Spleen (tissue), 7 donors: ENCODE measurements at regions not wholly inside any gene's neighbourhood (a gene's known extent, or its start where the extent isn't known, plus 50 kb on each side); places are given as distances from the start of the nearest gene placed in this dataset.

Experiments
- POLR2A ChIP-seq, 3 donors: fragments of 450-650 bp; IDR thresholded peaks; one replicate each; pipeline ENCODE4 v1.5.1; 2017; ENCODE audit warnings: antibody characterized with exemption in 3 of 3, mild to moderate bottlenecking in 1 of 3
- POLR2AphosphoS5 ChIP-seq, 3 donors: sonication (generic); formaldehyde crosslinking; IDR thresholded peaks; one replicate each; pipeline ENCODE4 v1.5.1; 2017; ENCODE audit warnings: antibody characterized with exemption in 3 of 3
- TF ChIP-seq, protein P1 (sequence below), 11 experiments: fragments of 200-600 bp in 7 of 11; fragments of 450-650 bp in 4 of 11; sonication (generic) in 4 of 11; IDR thresholded peaks in 8 of 11; conservative IDR thresholded peaks in 3 of 11; 1 replicate in 7 of 11; 2 replicates in 4 of 11; pipeline versions ENCODE4 v1.4.0 to v1.8.0; 2016 to 2021; ENCODE audit warnings: antibody characterized with exemption in 11 of 11, inconsistent platforms in 4 of 11, mild to moderate bottlenecking in 1 of 11
- donor health status: DM: no; HTN: no; CAD: no; lungs with moderate emphysema.
- donor health status: DM: no; HTN: no; CAD: no.
- donor health status: DM: no; HTN: no; CAD: no.

DNA sequence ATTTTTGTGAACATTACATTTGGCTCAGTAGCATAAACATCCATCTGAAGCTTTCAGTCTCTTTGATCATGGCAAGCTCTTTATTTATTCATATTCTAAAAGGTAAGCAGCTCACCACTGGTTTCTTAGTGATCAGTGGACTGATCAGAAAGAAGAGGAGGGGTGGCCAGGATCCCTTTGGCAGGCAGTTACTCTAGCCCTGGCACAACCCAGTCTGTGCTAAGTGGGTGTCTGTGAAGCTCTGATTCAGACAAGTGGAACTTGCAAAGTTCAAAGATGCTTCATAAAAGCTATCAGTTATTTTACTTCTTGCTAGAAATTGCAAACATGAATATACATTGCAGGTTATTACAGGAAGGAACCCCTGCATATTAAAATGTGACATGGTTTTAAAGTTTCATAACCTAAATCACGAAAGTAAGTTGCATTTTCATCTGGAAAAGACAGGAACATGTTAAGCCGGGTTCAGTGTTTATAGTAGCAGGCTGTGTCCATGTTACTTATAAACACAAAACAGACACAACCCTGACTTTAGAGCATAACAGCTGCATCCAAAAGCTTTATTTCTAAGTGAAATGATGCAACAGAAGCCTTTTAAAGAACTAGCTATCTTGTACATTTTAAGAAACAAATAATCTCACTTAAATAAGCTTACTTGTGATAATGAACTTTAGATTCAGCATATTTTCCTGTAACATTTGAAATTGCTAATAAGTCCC is 785.3 kb downstream of the MCTP2 start:
- TF ChIP-seq POLR2AphosphoS5 (IDR thresholded peaks at IDR 0.05): peak in 1 of 3 donors; percentile 22
- TF ChIP-seq, protein P1, sequence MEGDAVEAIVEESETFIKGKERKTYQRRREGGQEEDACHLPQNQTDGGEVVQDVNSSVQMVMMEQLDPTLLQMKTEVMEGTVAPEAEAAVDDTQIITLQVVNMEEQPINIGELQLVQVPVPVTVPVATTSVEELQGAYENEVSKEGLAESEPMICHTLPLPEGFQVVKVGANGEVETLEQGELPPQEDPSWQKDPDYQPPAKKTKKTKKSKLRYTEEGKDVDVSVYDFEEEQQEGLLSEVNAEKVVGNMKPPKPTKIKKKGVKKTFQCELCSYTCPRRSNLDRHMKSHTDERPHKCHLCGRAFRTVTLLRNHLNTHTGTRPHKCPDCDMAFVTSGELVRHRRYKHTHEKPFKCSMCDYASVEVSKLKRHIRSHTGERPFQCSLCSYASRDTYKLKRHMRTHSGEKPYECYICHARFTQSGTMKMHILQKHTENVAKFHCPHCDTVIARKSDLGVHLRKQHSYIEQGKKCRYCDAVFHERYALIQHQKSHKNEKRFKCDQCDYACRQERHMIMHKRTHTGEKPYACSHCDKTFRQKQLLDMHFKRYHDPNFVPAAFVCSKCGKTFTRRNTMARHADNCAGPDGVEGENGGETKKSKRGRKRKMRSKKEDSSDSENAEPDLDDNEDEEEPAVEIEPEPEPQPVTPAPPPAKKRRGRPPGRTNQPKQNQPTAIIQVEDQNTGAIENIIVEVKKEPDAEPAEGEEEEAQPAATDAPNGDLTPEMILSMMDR (IDR thresholded peaks at IDR 0.05 in 8 of 11, conservative IDR thresholded peaks at IDR 0.05 in 3 of 11): no peak
- no peak for TF ChIP-seq POLR2A (IDR thresholded peaks at IDR 0.05)
